ENCODE measurements at regions not wholly inside any gene's neighbourhood (a gene's known extent, or its start where the extent isn't known, plus 50 kb on each side); places are given as distances from the start of the nearest gene placed in this dataset.

DNA sequence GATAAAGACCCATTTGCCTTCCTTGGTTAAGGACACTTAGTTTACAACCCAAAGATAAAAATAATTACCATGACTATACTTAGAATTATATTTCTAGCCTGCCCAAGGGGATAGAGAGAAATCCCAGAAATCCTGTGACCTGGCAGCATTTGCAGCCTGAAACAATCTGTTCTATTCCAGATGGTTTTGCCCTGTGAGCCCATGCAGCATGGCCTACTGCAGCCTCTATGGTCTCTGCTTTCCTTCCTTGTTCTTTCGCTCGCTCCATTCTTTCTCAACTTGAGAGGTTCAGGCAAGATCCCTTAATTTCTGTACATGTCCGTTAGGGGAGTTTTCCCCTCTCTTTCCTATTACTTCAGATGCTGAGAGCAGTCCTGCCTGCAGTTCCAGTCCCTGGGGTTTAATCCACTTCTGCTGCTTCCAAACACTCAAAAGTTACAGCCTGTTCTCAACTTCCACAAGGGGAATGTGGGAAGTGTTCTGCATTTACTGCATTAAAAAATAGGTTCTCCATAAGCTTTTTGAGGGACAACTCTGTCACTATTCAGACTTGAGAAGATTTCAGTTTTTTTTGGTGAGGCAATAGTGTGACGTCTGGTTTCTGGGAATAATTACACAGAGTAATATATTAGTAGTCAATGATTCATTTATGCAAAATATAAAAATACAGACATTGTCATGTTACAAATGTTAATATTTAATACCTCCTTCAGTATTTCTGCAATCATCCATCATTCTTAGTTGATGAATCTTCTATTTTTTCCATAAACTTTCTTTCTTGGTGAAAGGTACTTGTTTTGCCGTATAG lies 80.3 kb downstream of the CDCA7 start:
- TF ChIP-seq, protein P1, sequence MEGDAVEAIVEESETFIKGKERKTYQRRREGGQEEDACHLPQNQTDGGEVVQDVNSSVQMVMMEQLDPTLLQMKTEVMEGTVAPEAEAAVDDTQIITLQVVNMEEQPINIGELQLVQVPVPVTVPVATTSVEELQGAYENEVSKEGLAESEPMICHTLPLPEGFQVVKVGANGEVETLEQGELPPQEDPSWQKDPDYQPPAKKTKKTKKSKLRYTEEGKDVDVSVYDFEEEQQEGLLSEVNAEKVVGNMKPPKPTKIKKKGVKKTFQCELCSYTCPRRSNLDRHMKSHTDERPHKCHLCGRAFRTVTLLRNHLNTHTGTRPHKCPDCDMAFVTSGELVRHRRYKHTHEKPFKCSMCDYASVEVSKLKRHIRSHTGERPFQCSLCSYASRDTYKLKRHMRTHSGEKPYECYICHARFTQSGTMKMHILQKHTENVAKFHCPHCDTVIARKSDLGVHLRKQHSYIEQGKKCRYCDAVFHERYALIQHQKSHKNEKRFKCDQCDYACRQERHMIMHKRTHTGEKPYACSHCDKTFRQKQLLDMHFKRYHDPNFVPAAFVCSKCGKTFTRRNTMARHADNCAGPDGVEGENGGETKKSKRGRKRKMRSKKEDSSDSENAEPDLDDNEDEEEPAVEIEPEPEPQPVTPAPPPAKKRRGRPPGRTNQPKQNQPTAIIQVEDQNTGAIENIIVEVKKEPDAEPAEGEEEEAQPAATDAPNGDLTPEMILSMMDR (IDR thresholded peaks at IDR 0.05; ENCODE audit: low read length): no peak
- no peak for TF ChIP-seq EZH2 (optimal IDR thresholded peaks at IDR 0.05; ENCODE audit: low read depth, low read length)
- TF ChIP-seq EZH2phosphoT487 (IDR thresholded peaks at IDR 0.05; ENCODE audit: low read length): no peak
